ENCODE measurements at regions not wholly inside any gene's neighbourhood (a gene's known extent, or its start where the extent isn't known, plus 50 kb on each side); places are given as distances from the start of the nearest gene placed in this dataset.

- Histone ChIP-seq H3K4me3 (ENCODE audit: low read length in 2 of 2) (no peak overlapping the region), H2AFZ (ENCODE audit: low read length) (no peak overlapping the region)
Measured at GRCh38 chr2:9137379-9138150, 69.0 kb upstream of the ASAP2 start.

DNA sequence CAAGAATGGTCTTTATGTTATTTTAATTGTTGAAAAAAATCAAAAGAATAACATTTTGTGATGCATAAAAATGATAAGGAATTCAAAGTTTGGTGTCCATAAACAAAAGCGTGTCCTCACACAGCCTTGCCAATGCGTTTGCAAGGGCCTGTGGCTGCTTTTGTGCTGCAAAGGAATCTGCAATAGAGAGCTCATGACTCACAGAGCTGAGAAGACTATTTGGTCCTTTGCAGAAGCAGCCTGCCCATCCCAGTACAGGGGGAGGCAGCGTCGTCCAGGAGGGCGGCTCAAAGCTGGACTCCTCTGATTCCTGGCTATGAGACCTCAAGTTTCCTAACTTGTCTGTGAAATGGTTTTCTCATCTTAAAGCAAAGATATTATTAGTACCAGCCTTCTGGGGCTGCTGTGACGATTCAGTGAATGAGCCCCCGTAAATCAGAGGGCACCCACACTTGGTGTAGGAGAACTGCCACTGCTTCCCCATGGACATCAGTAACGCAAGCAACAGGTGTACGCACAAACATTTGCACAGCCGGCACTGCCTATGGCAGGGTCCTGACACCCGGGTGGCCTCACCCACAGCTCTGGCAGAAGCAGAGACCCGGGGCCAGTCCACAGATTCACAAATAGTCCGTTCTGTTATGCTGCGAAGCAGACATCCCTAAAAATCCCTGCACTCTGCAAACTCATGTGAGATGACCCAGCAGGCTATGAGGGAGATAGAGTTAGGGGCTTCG is 70.6 kb upstream of the ASAP2 start:
- no peak overlapping the region for H2AK5ac ChIP-seq (ENCODE audit: low read depth, low read length)
- H3K79me1 ChIP-seq (ENCODE audit: low read depth, low read length): no peaks in the 10 kb centered on the region
- H3K4ac ChIP-seq (ENCODE audit: low read length): no peak overlapping the region
- WGBS, 2 donors (ENCODE audit: extremely low coverage in 2 of 2, insufficient read length in 2 of 2, insufficient replicate concordance in 1 of 2): no CpG with 5 or more reads among the region's 15 CpGs
- H2AFZ ChIP-seq (ENCODE audit: low read length): no peak overlapping the region
- H3K9me3 ChIP-seq (replicated peaks in 1 of 2; ENCODE audit: control insufficient read depth in 2 of 2, insufficient read depth in 1 of 2, low read depth in 1 of 2, low read length in 2 of 2): peaks cover 0 to 4% of the 10 kb centered on the region in 2 donors
- H3K4me1 ChIP-seq (ENCODE audit: control insufficient read depth in 2 of 2, insufficient read depth in 1 of 2, low read depth in 1 of 2, low read length in 2 of 2): peaks cover 0 to 4% of the 10 kb centered on the region in 2 donors
- H4K91ac ChIP-seq (ENCODE audit: low read depth, low read length, poor library complexity): no peak overlapping the region
- no peak overlapping the region for H2BK12ac ChIP-seq (ENCODE audit: low read length)
- no peak overlapping the region for H4K8ac ChIP-seq (ENCODE audit: low read depth, low read length)
- H3K4me3 ChIP-seq (ENCODE audit: low read length in 2 of 2): no peak overlapping the region
- H3K14ac ChIP-seq (ENCODE audit: low read length): no peak overlapping the region
- H3K23ac ChIP-seq (ENCODE audit: low read depth, low read length, poor library complexity): no peak overlapping the region
- H2BK15ac ChIP-seq (ENCODE audit: low read length): no peak overlapping the region
- no peak overlapping the region for H3K9ac ChIP-seq (ENCODE audit: low read depth, low read length, poor library complexity)
- no peak overlapping the region for H3K18ac ChIP-seq (ENCODE audit: low read length)
- H3K4me2 ChIP-seq (ENCODE audit: insufficient read depth, low read length, poor library complexity, severe bottlenecking): no peak overlapping the region
- H3K36me3 ChIP-seq (replicated peaks in 1 of 2; ENCODE audit: control insufficient read depth in 2 of 2, insufficient read depth in 2 of 2, low read length in 2 of 2): no peaks in the 10 kb centered on the region
- H3K27me3 ChIP-seq (ENCODE audit: control insufficient read depth in 3 of 3, insufficient read depth in 3 of 3, low read depth in 1 of 3, low read length in 3 of 3): peaks cover 0 to 4% (median 0%) of the 10 kb centered on the region in 3 experiments
- no peak for DNase-seq (ENCODE audit: low spot score)
- no peak overlapping the region for H2BK5ac ChIP-seq (ENCODE audit: low read length)
- H3K27ac ChIP-seq (replicated peaks; ENCODE audit: low read length): no peak overlapping the region
- no peak overlapping the region for H2BK120ac ChIP-seq (ENCODE audit: low read depth, low read length)

More at GRCh38 chr2:9137379-9138150, 69.0 kb upstream of the ASAP2 start:
- peak overlapping the region; percentile 48 for H4K8ac ChIP-seq (ENCODE audit: low read depth, low read length)
- H3K4me2 ChIP-seq (ENCODE audit: insufficient read depth, low read length, poor library complexity, severe bottlenecking): no peak overlapping the region
- peak overlapping the region; percentile 61 for H3K4ac ChIP-seq (ENCODE audit: low read length)
- H2BK15ac ChIP-seq (ENCODE audit: low read length): peak overlapping the region; percentile 73
- no peak overlapping the region for H2BK120ac ChIP-seq (ENCODE audit: low read depth, low read length)
- no CpG with 5 or more reads among the region's 24 CpGs for WGBS, 2 donors (ENCODE audit: extremely low coverage in 2 of 2, insufficient read length in 2 of 2, insufficient replicate concordance in 1 of 2)
- H3K23ac ChIP-seq (ENCODE audit: low read depth, low read length, poor library complexity): peak overlapping the region; percentile 25
- peak overlapping the region; percentile 33 for H3K9ac ChIP-seq (ENCODE audit: low read depth, low read length, poor library complexity)
- no peaks in the 10 kb centered on the region for H3K36me3 ChIP-seq (replicated peaks in 1 of 2; ENCODE audit: control insufficient read depth in 2 of 2, insufficient read depth in 2 of 2, low read length in 2 of 2)
- no peak overlapping the region for H3K14ac ChIP-seq (ENCODE audit: low read length)
- no peak overlapping the region for H2BK5ac ChIP-seq (ENCODE audit: low read length)
- H4K91ac ChIP-seq (ENCODE audit: low read depth, low read length, poor library complexity): no peak overlapping the region
- no peak for DNase-seq (ENCODE audit: low spot score)
- peaks cover 0 to 4% of the 10 kb centered on the region in 2 donors for H3K9me3 ChIP-seq (replicated peaks in 1 of 2; ENCODE audit: control insufficient read depth in 2 of 2, insufficient read depth in 1 of 2, low read depth in 1 of 2, low read length in 2 of 2)
- H2AK5ac ChIP-seq (ENCODE audit: low read depth, low read length): peak overlapping the region; percentile 93
- H2BK12ac ChIP-seq (ENCODE audit: low read length): no peak overlapping the region
- no peaks in the 10 kb centered on the region for H3K79me1 ChIP-seq (ENCODE audit: low read depth, low read length)
- peaks cover 0 to 11% (median 0%) of the 10 kb centered on the region in 3 experiments for H3K27me3 ChIP-seq (ENCODE audit: control insufficient read depth in 3 of 3, insufficient read depth in 3 of 3, low read depth in 1 of 3, low read length in 3 of 3)
- peak overlapping the region; percentile 52 for H3K18ac ChIP-seq (ENCODE audit: low read length)
- peaks cover 1 to 4% of the 10 kb centered on the region in 2 donors for H3K4me1 ChIP-seq (ENCODE audit: control insufficient read depth in 2 of 2, insufficient read depth in 1 of 2, low read depth in 1 of 2, low read length in 2 of 2)
- H3K27ac ChIP-seq (replicated peaks; ENCODE audit: low read length): no peak overlapping the region

DNA sequence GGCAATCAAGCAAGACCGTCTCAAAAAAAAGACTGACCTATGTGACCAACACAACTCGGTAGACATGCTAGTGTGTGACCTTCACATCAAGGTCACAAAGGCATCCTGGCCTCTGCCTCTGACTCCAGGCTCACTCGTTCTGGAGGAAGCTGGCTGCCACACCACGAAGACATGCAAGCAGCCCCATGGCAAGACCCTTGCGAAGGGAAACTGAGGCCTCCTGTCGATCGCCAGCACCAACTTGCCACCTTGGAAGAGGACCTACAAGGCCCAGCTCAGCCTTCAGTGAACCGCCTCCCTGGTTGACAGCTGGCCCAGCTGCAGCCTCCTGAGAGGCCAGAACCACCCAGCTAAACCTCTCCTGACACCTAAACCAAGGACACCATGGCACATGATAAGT is 79.3 kb upstream of the ASAP2 start:
- no CpG with 5 or more reads among the region's 8 CpGs for WGBS, 2 donors (ENCODE audit: extremely low coverage in 2 of 2, insufficient read length in 2 of 2, insufficient replicate concordance in 1 of 2)
- no peak overlapping the region for H3K4me2 ChIP-seq (ENCODE audit: insufficient read depth, low read length, poor library complexity, severe bottlenecking)
- H3K4me3 ChIP-seq (ENCODE audit: low read length in 2 of 2): peak overlapping the region in 1 of 2 donors; percentile 67
- H4K8ac ChIP-seq (ENCODE audit: low read depth, low read length): no peak overlapping the region
- no peaks in the 10 kb centered on the region for H3K36me3 ChIP-seq (replicated peaks in 1 of 2; ENCODE audit: control insufficient read depth in 2 of 2, insufficient read depth in 2 of 2, low read length in 2 of 2)
- no peak overlapping the region for H3K27ac ChIP-seq (replicated peaks; ENCODE audit: low read length)
- no peak overlapping the region for H2AFZ ChIP-seq (ENCODE audit: low read length)
- H3K9ac ChIP-seq (ENCODE audit: low read depth, low read length, poor library complexity): no peak overlapping the region
- H3K27me3 ChIP-seq (ENCODE audit: control insufficient read depth in 3 of 3, insufficient read depth in 3 of 3, low read depth in 1 of 3, low read length in 3 of 3): peaks cover 0 to 16% (median 0%) of the 10 kb centered on the region in 3 experiments
- peaks cover 2% of the 10 kb centered on the region for H3K79me1 ChIP-seq (ENCODE audit: low read depth, low read length)
- no peak overlapping the region for H2BK12ac ChIP-seq (ENCODE audit: low read length)
- no peak overlapping the region for H3K4ac ChIP-seq (ENCODE audit: low read length)
- H2BK15ac ChIP-seq (ENCODE audit: low read length): no peak overlapping the region
- H4K91ac ChIP-seq (ENCODE audit: low read depth, low read length, poor library complexity): no peak overlapping the region
- DNase-seq (ENCODE audit: low spot score): no peak
- H3K9me3 ChIP-seq (replicated peaks in 1 of 2; ENCODE audit: control insufficient read depth in 2 of 2, insufficient read depth in 1 of 2, low read depth in 1 of 2, low read length in 2 of 2): peaks cover 6 to 8% of the 10 kb centered on the region in 2 donors
- H3K23ac ChIP-seq (ENCODE audit: low read depth, low read length, poor library complexity): no peak overlapping the region
- H2BK5ac ChIP-seq (ENCODE audit: low read length): no peak overlapping the region
- H2BK120ac ChIP-seq (ENCODE audit: low read depth, low read length): no peak overlapping the region
- no peak overlapping the region for H3K18ac ChIP-seq (ENCODE audit: low read length)
- no peak overlapping the region for H2AK5ac ChIP-seq (ENCODE audit: low read depth, low read length)
- peaks cover 2 to 6% of the 10 kb centered on the region in 2 donors for H3K4me1 ChIP-seq (ENCODE audit: control insufficient read depth in 2 of 2, insufficient read depth in 1 of 2, low read depth in 1 of 2, low read length in 2 of 2)
- H3K14ac ChIP-seq (ENCODE audit: low read length): peak overlapping the region; percentile 61

DNA sequence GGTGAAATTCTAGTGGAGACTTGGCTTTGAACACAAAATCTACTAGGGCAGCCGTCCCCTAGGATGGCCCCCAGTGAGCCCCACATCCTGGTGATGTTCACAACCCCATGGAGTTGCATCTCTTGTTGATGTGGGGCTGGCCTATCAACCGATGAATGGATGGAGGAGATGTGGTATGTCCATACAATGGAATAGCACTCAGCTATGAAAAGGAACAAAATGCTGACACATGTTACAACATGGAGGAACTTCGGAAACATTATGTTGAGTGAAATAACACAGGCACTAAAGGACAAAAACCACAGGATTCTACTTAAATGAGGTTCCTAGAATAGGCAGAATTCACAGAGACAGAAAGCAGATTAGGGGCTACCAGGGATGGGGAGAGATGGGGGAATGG is 80.1 kb upstream of the ASAP2 start:
- Histone ChIP-seq H3K4me1 (ENCODE audit: control insufficient read depth in 2 of 2, insufficient read depth in 1 of 2, low read depth in 1 of 2, low read length in 2 of 2) (peaks cover 2 to 6% of the 10 kb centered on the region in 2 donors), H3K14ac (ENCODE audit: low read length) (no peak overlapping the region), H2AK5ac (ENCODE audit: low read depth, low read length) (no peak overlapping the region), H3K23ac (ENCODE audit: low read depth, low read length, poor library complexity) (no peak overlapping the region), H2AFZ (ENCODE audit: low read length) (no peak overlapping the region), H3K4ac (ENCODE audit: low read length) (no peak overlapping the region), H3K27me3 (ENCODE audit: control insufficient read depth in 3 of 3, insufficient read depth in 3 of 3, low read depth in 1 of 3, low read length in 3 of 3) (peaks cover 0 to 16% (median 0%) of the 10 kb centered on the region in 3 experiments), H3K9ac (ENCODE audit: low read depth, low read length, poor library complexity) (no peak overlapping the region), H4K91ac (ENCODE audit: low read depth, low read length, poor library complexity) (no peak overlapping the region), H2BK12ac (ENCODE audit: low read length) (no peak overlapping the region), H3K4me2 (ENCODE audit: insufficient read depth, low read length, poor library complexity, severe bottlenecking) (no peak overlapping the region), H3K9me3 (replicated peaks in 1 of 2; ENCODE audit: control insufficient read depth in 2 of 2, insufficient read depth in 1 of 2, low read depth in 1 of 2, low read length in 2 of 2) (peaks cover 6 to 10% of the 10 kb centered on the region in 2 donors), H4K8ac (ENCODE audit: low read depth, low read length) (no peak overlapping the region), H3K4me3 (ENCODE audit: low read length in 2 of 2) (no peak overlapping the region), H3K18ac (ENCODE audit: low read length) (no peak overlapping the region), H2BK120ac (ENCODE audit: low read depth, low read length) (no peak overlapping the region), H3K36me3 (replicated peaks in 1 of 2; ENCODE audit: control insufficient read depth in 2 of 2, insufficient read depth in 2 of 2, low read length in 2 of 2) (no peaks in the 10 kb centered on the region), H2BK5ac (ENCODE audit: low read length) (no peak overlapping the region), H3K27ac (replicated peaks; ENCODE audit: low read length) (no peak overlapping the region), H2BK15ac (ENCODE audit: low read length) (no peak overlapping the region), H3K79me1 (ENCODE audit: low read depth, low read length) (peaks cover 2% of the 10 kb centered on the region)
- no peak for DNase-seq (ENCODE audit: low spot score)
- no CpG with 5 or more reads among the region's 3 CpGs for WGBS, 2 donors (ENCODE audit: extremely low coverage in 2 of 2, insufficient read length in 2 of 2, insufficient replicate concordance in 1 of 2)

Data from neuronal stem cell (in vitro differentiated cells).